ENCODE measurements at regions not wholly inside any gene's neighbourhood (a gene's known extent, or its start where the extent isn't known, plus 50 kb on each side); places are given as distances from the start of the nearest gene placed in this dataset.

- ATAC-seq (no peak), DNase-seq (ENCODE audit: low read depth, low spot score) (no peak)
- H3K36me3 ChIP-seq (ENCODE audit: control insufficient read depth in 1 of 2, insufficient read depth in 2 of 2, low read length in 2 of 2) = no peaks in the 10 kb centered on the region
- H3K79me2 ChIP-seq (ENCODE audit: insufficient read depth, low read length) = no peaks in the 10 kb centered on the region
- no peak overlapping the region for H3K9ac ChIP-seq (ENCODE audit: low read length)
- POLR2A ChIA-PET = no interaction called here
- H2AFZ ChIP-seq (ENCODE audit: low read depth, low read length, poor library complexity, severe bottlenecking) = no peak overlapping the region
- H3K4me3 ChIP-seq (replicated peaks in 1 of 2; ENCODE audit: low read depth in 1 of 2, low read length in 2 of 2) = no peak overlapping the region
- CTCF ChIA-PET = no interaction called here
- no peak overlapping the region for H3K4me2 ChIP-seq (ENCODE audit: low read length)
- RAD21 ChIA-PET (ENCODE audit: low non-redundant PET in 1 of 2, low total read pairs in 2 of 2, uncharacterized antibody in 2 of 2, unreplicated experiment in 2 of 2) = no interaction called here
- H3K9me2 ChIP-seq (ENCODE audit: insufficient read depth) = no peaks in the 10 kb centered on the region
- TF ChIP-seq ZNF274 (IDR thresholded peaks at IDR 0.05; ENCODE audit: low read depth, low read length) = no peak
- no peak for TF ChIP-seq SP1 (IDR thresholded peaks at IDR 0.05; ENCODE audit: low read depth)
- no peak for TF ChIP-seq SRF (IDR thresholded peaks at IDR 0.05; ENCODE audit: low read depth)
- no peak for TF ChIP-seq POLR2AphosphoS5 (IDR thresholded peaks at IDR 0.05; ENCODE audit: low read depth, low read length)
- TF ChIP-seq ELF1 (IDR thresholded peaks at IDR 0.05; ENCODE audit: borderline replicate concordance, low read depth) = no peak
- TF ChIP-seq, protein P1, sequence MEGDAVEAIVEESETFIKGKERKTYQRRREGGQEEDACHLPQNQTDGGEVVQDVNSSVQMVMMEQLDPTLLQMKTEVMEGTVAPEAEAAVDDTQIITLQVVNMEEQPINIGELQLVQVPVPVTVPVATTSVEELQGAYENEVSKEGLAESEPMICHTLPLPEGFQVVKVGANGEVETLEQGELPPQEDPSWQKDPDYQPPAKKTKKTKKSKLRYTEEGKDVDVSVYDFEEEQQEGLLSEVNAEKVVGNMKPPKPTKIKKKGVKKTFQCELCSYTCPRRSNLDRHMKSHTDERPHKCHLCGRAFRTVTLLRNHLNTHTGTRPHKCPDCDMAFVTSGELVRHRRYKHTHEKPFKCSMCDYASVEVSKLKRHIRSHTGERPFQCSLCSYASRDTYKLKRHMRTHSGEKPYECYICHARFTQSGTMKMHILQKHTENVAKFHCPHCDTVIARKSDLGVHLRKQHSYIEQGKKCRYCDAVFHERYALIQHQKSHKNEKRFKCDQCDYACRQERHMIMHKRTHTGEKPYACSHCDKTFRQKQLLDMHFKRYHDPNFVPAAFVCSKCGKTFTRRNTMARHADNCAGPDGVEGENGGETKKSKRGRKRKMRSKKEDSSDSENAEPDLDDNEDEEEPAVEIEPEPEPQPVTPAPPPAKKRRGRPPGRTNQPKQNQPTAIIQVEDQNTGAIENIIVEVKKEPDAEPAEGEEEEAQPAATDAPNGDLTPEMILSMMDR (IDR thresholded peaks at IDR 0.05 in 2 of 3, conservative IDR thresholded peaks at IDR 0.05 in 1 of 3; ENCODE audit: borderline replicate concordance in 1 of 3, insufficient read depth in 1 of 3, low read depth in 2 of 3, low read length in 2 of 3) = no peak
- TF ChIP-seq, protein P2, sequence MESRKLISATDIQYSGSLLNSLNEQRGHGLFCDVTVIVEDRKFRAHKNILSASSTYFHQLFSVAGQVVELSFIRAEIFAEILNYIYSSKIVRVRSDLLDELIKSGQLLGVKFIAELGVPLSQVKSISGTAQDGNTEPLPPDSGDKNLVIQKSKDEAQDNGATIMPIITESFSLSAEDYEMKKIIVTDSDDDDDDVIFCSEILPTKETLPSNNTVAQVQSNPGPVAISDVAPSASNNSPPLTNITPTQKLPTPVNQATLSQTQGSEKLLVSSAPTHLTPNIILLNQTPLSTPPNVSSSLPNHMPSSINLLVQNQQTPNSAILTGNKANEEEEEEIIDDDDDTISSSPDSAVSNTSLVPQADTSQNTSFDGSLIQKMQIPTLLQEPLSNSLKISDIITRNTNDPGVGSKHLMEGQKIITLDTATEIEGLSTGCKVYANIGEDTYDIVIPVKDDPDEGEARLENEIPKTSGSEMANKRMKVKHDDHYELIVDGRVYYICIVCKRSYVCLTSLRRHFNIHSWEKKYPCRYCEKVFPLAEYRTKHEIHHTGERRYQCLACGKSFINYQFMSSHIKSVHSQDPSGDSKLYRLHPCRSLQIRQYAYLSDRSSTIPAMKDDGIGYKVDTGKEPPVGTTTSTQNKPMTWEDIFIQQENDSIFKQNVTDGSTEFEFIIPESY (IDR thresholded peaks at IDR 0.05; ENCODE audit: extremely low read depth, insufficient replicate concordance, low read length) = no peak
- TF ChIP-seq EGR1 (IDR thresholded peaks at IDR 0.05; ENCODE audit: low read depth) = no peak
- TF ChIP-seq SIN3A (IDR thresholded peaks at IDR 0.05; ENCODE audit: low read depth) = no peak
- TF ChIP-seq ZFX (IDR thresholded peaks at IDR 0.05) = no peak
- TF ChIP-seq, protein P3, sequence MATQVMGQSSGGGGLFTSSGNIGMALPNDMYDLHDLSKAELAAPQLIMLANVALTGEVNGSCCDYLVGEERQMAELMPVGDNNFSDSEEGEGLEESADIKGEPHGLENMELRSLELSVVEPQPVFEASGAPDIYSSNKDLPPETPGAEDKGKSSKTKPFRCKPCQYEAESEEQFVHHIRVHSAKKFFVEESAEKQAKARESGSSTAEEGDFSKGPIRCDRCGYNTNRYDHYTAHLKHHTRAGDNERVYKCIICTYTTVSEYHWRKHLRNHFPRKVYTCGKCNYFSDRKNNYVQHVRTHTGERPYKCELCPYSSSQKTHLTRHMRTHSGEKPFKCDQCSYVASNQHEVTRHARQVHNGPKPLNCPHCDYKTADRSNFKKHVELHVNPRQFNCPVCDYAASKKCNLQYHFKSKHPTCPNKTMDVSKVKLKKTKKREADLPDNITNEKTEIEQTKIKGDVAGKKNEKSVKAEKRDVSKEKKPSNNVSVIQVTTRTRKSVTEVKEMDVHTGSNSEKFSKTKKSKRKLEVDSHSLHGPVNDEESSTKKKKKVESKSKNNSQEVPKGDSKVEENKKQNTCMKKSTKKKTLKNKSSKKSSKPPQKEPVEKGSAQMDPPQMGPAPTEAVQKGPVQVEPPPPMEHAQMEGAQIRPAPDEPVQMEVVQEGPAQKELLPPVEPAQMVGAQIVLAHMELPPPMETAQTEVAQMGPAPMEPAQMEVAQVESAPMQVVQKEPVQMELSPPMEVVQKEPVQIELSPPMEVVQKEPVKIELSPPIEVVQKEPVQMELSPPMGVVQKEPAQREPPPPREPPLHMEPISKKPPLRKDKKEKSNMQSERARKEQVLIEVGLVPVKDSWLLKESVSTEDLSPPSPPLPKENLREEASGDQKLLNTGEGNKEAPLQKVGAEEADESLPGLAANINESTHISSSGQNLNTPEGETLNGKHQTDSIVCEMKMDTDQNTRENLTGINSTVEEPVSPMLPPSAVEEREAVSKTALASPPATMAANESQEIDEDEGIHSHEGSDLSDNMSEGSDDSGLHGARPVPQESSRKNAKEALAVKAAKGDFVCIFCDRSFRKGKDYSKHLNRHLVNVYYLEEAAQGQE (IDR thresholded peaks at IDR 0.05; ENCODE audit: low read depth) = no peak
- TF ChIP-seq MAX (IDR thresholded peaks at IDR 0.05) = no peak
- no peak for TF ChIP-seq POLR2A (IDR thresholded peaks at IDR 0.05; ENCODE audit: borderline replicate concordance, extremely low read depth, insufficient read depth, insufficient read length)
- no peak for TF ChIP-seq YY1 (IDR thresholded peaks at IDR 0.05; ENCODE audit: extremely low read depth, insufficient replicate concordance, low read depth, low read length)
- TF ChIP-seq RAD21 (IDR thresholded peaks at IDR 0.05; ENCODE audit: low read depth) = no peak
- no peak for TF ChIP-seq CBX3 (IDR thresholded peaks at IDR 0.05; ENCODE audit: low read depth)
- no peak overlapping the region for H3K27ac ChIP-seq (ENCODE audit: low read depth, low read length)
- no TSS peak for BruUV-seq (replicated peaks)
- H3K9me3 ChIP-seq (ENCODE audit: control insufficient read depth in 1 of 2, insufficient read depth in 1 of 2, low read depth in 1 of 2, low read length in 2 of 2) = no peaks in the 10 kb centered on the region
- intact Hi-C loops (cut with micrococcal nuclease) = no loop called here
- H3K4me1 ChIP-seq (ENCODE audit: control insufficient read depth in 1 of 2, insufficient read depth in 2 of 2, low read length in 2 of 2) = no peaks in the 10 kb centered on the region
- no peaks in the 10 kb centered on the region for H4K20me1 ChIP-seq (ENCODE audit: insufficient read depth)
- peaks cover 41% of the 10 kb centered on the region for H3K27me3 ChIP-seq (ENCODE audit: insufficient read depth, low read length)
Measured at GRCh38 chr16:73670836-73671820, 623.2 kb upstream of the ZFHX3 start.
